Jurkat, Clone E6-1 (cell line): ENCODE measurements at regions not wholly inside any gene's neighbourhood (a gene's known extent, or its start where the extent isn't known, plus 50 kb on each side); places are given as distances from the start of the nearest gene placed in this dataset.
"Not testable (repeated sequence)": the region's sequence is repeated elsewhere in the genome, so short reads cannot be mapped to it uniquely, and the experiment has no call there.

Source experiments
- DNase-seq: peaks from one replicate; pipeline ENCODE4 v3.0.0-alpha.2; 2011; ENCODE audit warnings: low read depth, low spot score
- H3K4me3 ChIP-seq: 2 replicates; pipeline ENCODE4 v1.5.1; 2011; ENCODE audit warnings: mild to moderate bottlenecking, low read length, control low read depth, moderate library complexity

- no peak overlapping the region for H3K4me3 ChIP-seq
- DNase-seq: no peak
Measured at GRCh38 chr5:159807586-159807985, 108.7 kb upstream of the ADRA1B start.

GRCh38 chr5:159811712-159812111, 104.6 kb upstream of the ADRA1B start:
- no peak overlapping the region for H3K4me3 ChIP-seq
- DNase-seq: no peak

GRCh38 chr5:159812759-159813158, 103.5 kb upstream of the ADRA1B start:
- not testable (repeated sequence) for H3K4me3 ChIP-seq, DNase-seq

DNA sequence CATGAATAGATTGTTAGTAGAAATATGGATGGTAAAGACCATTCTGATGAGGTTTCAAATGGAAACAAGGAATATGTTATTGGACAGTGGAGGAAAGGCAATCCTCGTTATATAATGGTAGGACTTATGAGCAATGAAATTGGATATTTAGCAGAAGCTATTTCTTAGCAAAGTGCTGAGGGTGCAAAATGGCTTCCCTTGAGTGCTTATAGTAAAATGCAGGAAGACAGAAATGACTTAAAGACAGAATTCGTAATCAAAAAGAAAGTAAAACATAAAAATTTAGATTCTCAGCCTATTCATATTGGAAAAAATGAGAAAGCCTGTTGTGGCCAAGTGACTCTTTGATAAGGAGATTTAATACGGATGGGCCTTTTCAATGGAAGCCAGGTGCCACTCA, 102.1 kb upstream of the ADRA1B start:
- DNase-seq: no peak
- no peak overlapping the region for H3K4me3 ChIP-seq

GRCh38 chr5:159814805-159815585, 101.3 kb upstream of the ADRA1B start:
- H3K4me3 ChIP-seq: no peak overlapping the region
- no peak for DNase-seq

GRCh38 chr5:159817262-159818029, 98.8 kb upstream of the ADRA1B start:
- DNase-seq: no peak
- no peak overlapping the region for H3K4me3 ChIP-seq

DNA sequence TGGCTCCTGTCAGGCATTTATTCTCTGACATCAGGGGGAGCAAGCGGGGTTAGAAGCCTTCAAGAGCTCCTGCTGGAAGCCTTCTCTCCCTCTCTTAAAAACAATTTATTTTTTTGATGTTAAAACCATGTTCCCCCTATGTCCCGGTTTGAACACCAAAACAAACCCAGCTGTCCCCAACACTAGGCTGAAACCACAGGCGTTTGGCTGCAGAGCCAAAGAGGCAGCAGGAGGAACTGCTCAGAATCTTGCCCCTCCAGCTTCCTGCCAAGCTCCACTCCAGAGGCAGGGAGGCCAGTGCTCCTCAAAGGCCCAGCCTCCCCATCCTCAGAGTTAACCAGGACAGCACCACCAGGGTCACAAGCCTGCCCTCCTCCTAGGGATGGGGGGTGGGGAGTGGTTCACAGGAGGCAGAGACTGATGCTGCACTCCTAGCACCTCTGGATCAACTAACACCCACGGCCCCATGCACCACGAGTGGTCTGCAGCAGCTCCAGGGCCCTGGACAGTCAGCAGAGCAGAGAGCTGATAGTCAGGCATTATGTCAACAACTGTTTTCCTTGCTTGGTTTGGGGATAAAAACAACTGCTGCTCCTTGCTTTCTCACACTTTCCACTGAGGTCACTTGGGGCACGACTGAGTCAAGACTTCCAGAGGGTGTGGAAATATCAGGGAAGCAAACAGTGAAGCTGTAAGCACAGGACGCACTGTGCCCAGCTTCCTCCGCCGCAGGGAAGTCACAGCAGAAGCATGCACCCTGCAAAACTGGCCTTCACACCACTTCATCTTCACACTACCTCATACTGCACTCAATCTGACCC, 96.5 kb upstream of the ADRA1B start:
- no peak overlapping the region for H3K4me3 ChIP-seq
- DNase-seq: no peak

DNA sequence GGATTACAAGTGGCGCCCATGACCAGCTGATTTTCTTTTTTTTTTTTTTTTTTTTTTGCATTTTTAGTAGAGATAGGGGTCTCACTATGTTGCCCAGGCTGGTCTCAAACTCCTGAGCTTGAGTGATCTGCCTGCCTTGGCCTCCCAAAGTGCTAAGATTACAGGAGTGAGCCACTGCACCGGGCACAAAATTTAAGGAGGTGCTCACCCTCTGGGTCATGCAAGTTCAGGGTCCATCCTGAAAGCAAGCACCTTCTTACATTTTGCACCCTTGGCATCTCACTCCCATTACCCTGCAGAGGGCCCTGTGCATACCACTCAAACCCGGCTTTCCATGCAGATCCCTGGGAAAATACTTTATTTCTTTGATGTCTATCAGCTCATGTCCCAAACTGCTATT, 95.6 kb upstream of the ADRA1B start:
- DNase-seq: no peak
- H3K4me3 ChIP-seq: no peak overlapping the region

- H3K4me3 ChIP-seq: no peak overlapping the region
- DNase-seq: no peak
Measured at GRCh38 chr5:159821461-159821940, 94.8 kb upstream of the ADRA1B start.

DNA sequence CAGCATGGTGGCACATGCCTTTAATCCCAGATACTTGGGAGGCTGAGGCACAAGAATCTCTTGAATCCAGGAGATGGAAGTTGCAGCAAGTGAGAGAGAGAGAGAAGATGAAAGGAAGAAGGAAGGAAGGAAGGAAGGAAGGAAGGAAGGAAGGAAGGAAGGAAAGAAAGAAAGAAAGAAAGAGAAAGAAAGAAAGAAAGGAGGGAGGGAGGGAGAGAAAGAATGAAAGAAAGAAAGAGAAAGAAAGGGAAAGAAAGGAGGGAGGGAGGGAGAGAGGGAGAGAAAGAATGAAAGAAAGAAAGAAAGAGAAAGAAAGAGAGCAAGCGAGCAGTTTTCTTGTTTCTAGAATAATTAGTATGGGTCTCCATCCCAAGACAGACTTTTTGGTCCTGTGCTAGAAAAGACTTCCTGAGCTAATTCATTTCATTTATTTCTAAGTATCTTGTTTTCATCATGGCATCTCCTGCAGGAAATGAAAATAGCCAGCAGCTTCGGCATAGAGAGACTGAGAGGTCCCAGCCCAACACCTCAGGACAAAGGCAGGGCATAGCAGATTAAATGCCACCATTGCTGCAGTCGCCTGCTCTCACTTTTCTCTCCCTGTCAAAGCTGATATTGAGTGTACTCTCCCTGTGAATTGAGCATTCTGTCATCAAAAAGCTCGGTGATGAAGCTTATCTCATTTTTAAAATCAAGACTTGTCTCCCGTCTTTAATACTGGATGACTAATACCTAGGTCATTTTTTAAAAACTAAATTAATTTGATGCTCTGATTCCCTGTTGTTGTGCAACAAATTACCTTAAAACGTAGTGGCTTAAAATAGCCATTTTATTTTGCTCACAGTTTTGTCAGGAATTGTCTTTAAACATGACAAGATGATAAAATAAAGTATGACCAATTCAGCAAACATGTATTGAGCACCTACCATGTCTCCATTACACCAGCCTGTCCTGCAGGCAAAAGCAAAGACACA, 91.8 kb upstream of the ADRA1B start:
- H3K4me3 ChIP-seq: no peak overlapping the region
- DNase-seq: no peak

GRCh38 chr5:159825551-159826051, 90.7 kb upstream of the ADRA1B start:
- DNase-seq: no peak
- no peak overlapping the region for H3K4me3 ChIP-seq

- no peak for DNase-seq
- no peak overlapping the region for H3K4me3 ChIP-seq
Measured at GRCh38 chr5:159826351-159827214, 89.7 kb upstream of the ADRA1B start.

- no peak for DNase-seq
- H3K4me3 ChIP-seq: no peak overlapping the region
Measured at GRCh38 chr5:159827861-159828260, 88.4 kb upstream of the ADRA1B start.

- DNase-seq: no peak
- H3K4me3 ChIP-seq: no peak overlapping the region
Measured at GRCh38 chr5:159832073-159832472, 84.2 kb upstream of the ADRA1B start.

- DNase-seq: no peak
Measured at GRCh38 chr5:159833088-159833487, 83.2 kb upstream of the ADRA1B start.

DNA sequence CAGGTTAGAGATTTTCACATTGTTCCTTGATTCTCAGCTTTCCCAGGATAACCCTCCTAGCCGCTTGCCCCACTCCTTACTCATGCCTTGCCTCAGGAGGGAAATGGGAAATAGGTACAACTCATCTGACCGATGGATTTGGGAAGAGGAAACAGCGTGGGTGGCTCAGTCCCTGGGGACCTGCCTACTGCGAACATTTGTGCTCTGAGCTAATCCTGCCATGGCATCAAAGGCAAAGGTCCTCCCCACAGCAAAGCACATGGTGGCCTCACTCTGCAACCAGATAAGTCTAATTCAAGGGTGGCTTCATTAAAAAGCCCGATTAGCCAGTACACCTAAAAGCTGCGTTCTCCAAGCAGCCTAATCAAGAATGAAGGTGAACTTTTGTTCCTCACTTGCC, 82.4 kb upstream of the ADRA1B start:
- no peak overlapping the region for H3K4me3 ChIP-seq
- no peak for DNase-seq

More at GRCh38 chr5:159833088-159833487, 83.2 kb upstream of the ADRA1B start:
- no peak overlapping the region for H3K4me3 ChIP-seq

DNA sequence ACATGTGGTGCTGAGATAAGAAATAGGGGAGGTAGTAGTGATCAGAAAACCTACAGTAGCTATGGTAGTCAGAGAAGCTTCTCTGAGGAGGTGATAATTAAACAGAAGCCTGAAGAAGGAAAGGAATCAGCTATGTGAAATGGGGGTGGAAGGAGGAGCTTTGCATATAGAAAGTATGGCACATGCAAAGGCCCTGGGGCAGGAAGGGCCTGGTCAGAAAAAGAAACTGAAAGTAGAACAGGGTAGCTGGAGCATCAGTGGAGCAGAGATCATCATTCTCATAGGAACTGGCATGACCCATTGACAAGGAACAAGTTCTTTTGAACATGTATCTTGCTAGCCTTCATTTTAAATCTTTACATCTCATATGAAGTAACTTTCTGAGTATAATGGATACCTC, 80.7 kb upstream of the ADRA1B start:
- no peak for DNase-seq

More for the DNA sequence above, 80.7 kb upstream of the ADRA1B start:
- no peak overlapping the region for H3K4me3 ChIP-seq
